ENCODE measurements at regions not wholly inside any gene's neighbourhood (a gene's known extent, or its start where the extent isn't known, plus 50 kb on each side); places are given as distances from the start of the nearest gene placed in this dataset.

GRCh38 chr19:29415507-29415906 is 110.3 kb upstream of the VSTM2B start:
- no peak overlapping the region for H3K4me3 ChIP-seq (replicated peaks; ENCODE audit: low read depth, low read length)
- DNase-seq (ENCODE audit: low read depth): no peak
- TF ChIP-seq CTCF (IDR thresholded peaks at IDR 0.05; ENCODE audit: low read length, missing control alignments): no peak

GRCh38 chr19:29417048-29417447 is 108.7 kb upstream of the VSTM2B start:
- no peak overlapping the region for H3K4me3 ChIP-seq (replicated peaks; ENCODE audit: low read depth, low read length)
- no peak for DNase-seq (ENCODE audit: low read depth)
- no peak for TF ChIP-seq CTCF (IDR thresholded peaks at IDR 0.05; ENCODE audit: low read length, missing control alignments)

- no peak for DNase-seq (ENCODE audit: low read depth)
- TF ChIP-seq CTCF (IDR thresholded peaks at IDR 0.05; ENCODE audit: low read length, missing control alignments): no peak
- H3K4me3 ChIP-seq (replicated peaks; ENCODE audit: low read depth, low read length): no peak overlapping the region
Observed at GRCh38 chr19:29418201-29418600, 107.6 kb upstream of the VSTM2B start.

- DNase-seq (ENCODE audit: low read depth): no peak
- no peak overlapping the region for H3K4me3 ChIP-seq (replicated peaks; ENCODE audit: low read depth, low read length)
- TF ChIP-seq CTCF (IDR thresholded peaks at IDR 0.05; ENCODE audit: low read length, missing control alignments): no peak
Observed at GRCh38 chr19:29420065-29420464, 105.7 kb upstream of the VSTM2B start.

- H3K4me3 ChIP-seq (replicated peaks; ENCODE audit: low read depth, low read length): no peak overlapping the region
- no peak for TF ChIP-seq CTCF (IDR thresholded peaks at IDR 0.05; ENCODE audit: low read length, missing control alignments)
- DNase-seq (ENCODE audit: low read depth): no peak
Observed at GRCh38 chr19:29420482-29421195, 105.2 kb upstream of the VSTM2B start.

- no peak for TF ChIP-seq CTCF (IDR thresholded peaks at IDR 0.05; ENCODE audit: low read length, missing control alignments)
- DNase-seq (ENCODE audit: low read depth): no peak
- no peak overlapping the region for H3K4me3 ChIP-seq (replicated peaks; ENCODE audit: low read depth, low read length)
Observed at GRCh38 chr19:29421196-29421545, 104.6 kb upstream of the VSTM2B start.

GRCh38 chr19:29422047-29422446 is 103.7 kb upstream of the VSTM2B start:
- no peak for DNase-seq (ENCODE audit: low read depth)
- no peak for TF ChIP-seq CTCF (IDR thresholded peaks at IDR 0.05; ENCODE audit: low read length, missing control alignments)

More at GRCh38 chr19:29422047-29422446, 103.7 kb upstream of the VSTM2B start:
- no peak overlapping the region for H3K4me3 ChIP-seq (replicated peaks; ENCODE audit: low read depth, low read length)

All from fibroblast of pulmonary artery (primary cell).